ENCODE measurements at regions not wholly inside any gene's neighbourhood (a gene's known extent, or its start where the extent isn't known, plus 50 kb on each side); places are given as distances from the start of the nearest gene placed in this dataset.

DNA sequence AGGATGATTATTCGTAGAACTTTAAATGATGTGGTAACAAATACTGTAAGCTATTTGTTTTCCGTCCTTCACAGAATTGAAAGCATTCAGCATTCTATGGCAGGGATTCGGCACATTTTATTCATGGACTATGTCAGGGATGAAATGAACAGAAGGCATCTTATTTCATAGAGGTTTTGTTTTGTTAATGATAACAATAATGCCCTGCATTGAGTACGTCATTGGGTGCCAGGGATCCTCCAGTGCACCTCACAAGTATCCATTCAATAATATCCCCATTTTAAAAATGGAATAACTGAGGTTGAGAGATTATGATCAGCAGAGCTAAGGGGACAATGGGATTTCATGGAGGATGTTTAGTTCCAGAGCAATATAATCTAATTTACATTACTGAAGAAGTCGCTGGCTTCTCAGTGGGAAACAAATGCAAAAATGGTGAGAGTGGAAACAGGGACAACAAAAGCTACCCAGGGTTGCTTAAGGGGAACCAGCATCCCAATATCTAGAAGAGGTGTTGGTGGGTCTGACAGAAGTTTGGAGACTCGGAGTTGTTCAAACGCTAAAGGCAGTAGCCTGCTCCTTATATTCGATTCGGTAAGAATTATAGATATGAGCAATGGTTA lies 985.7 kb upstream of the WWC1 start:
- TF ChIP-seq HMGA2 (CRISPR knock-in tag; IDR thresholded peaks at IDR 0.05) = no peak
- no peak for TF ChIP-seq OVOL2 (CRISPR knock-in tag; IDR thresholded peaks at IDR 0.05; ENCODE audit: borderline replicate concordance)
- TF ChIP-seq GABPB1 (CRISPR knock-in tag; IDR thresholded peaks at IDR 0.05) = no peak
- TF ChIP-seq, protein P1, sequence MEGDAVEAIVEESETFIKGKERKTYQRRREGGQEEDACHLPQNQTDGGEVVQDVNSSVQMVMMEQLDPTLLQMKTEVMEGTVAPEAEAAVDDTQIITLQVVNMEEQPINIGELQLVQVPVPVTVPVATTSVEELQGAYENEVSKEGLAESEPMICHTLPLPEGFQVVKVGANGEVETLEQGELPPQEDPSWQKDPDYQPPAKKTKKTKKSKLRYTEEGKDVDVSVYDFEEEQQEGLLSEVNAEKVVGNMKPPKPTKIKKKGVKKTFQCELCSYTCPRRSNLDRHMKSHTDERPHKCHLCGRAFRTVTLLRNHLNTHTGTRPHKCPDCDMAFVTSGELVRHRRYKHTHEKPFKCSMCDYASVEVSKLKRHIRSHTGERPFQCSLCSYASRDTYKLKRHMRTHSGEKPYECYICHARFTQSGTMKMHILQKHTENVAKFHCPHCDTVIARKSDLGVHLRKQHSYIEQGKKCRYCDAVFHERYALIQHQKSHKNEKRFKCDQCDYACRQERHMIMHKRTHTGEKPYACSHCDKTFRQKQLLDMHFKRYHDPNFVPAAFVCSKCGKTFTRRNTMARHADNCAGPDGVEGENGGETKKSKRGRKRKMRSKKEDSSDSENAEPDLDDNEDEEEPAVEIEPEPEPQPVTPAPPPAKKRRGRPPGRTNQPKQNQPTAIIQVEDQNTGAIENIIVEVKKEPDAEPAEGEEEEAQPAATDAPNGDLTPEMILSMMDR (IDR thresholded peaks at IDR 0.05) = no peak
- TF ChIP-seq SP1 (CRISPR knock-in tag; conservative IDR thresholded peaks at IDR 0.05) = no peak
- no peak for TF ChIP-seq ZNF317 (CRISPR knock-in tag; IDR thresholded peaks at IDR 0.05; ENCODE audit: borderline replicate concordance, low read depth)
- TF ChIP-seq E2F4 (CRISPR knock-in tag; IDR thresholded peaks at IDR 0.05; ENCODE audit: borderline replicate concordance, low read depth) = no peak
- TF ChIP-seq NR3C1 (CRISPR knock-in tag; conservative IDR thresholded peaks at IDR 0.05; ENCODE audit: low read depth) = no peak
